PC-9 (cell line): ENCODE measurements at regions not wholly inside any gene's neighbourhood (a gene's known extent, or its start where the extent isn't known, plus 50 kb on each side); places are given as distances from the start of the nearest gene placed in this dataset.

Experiments used
- BruUV-seq: library from RNA; stranded (reverse); fragments of 400-500 nt; replicated peaks from 2 replicates; lab custom pipeline; 2021; lab: Mats Ljungman, UMichigan
- CTCF ChIA-PET: fragments of 300-600 bp; sonication (Branson Sonifier 250); formaldehyde crosslinking; loops from one replicate; lab custom pipeline; 2022; ENCODE audit warnings: antibody characterized with exemption; lab: Charles Lee
- POLR2A ChIA-PET: fragments of 300-600 bp; sonication (Branson Sonifier 250); formaldehyde crosslinking; loops from one replicate; lab custom pipeline; 2022; ENCODE audit warnings: antibody characterized with exemption; ENCODE audit not compliant: unreplicated experiment; lab: Charles Lee
- DNase-seq, 2 experiments: peaks; one replicate each; pipeline versions ENCODE4 v3.0.0 to v3.0.0-alpha.2; 2015 to 2022; ENCODE audit warnings: mixed read lengths in 1 of 2
- H2AFZ ChIP-seq: fragments of 200-600 bp; sonication (generic); 2 replicates; pipeline ENCODE4 v1.8.1; 2017; ENCODE audit warnings: antibody characterized with exemption
- H3F3A ChIP-seq: fragments of 200-600 bp; sonication (generic); 2 replicates; pipeline ENCODE4 v1.8.1; 2017; ENCODE audit warnings: antibody characterized with exemption, mild to moderate bottlenecking, low read depth; ENCODE audit not compliant: insufficient read depth
- H3K27ac ChIP-seq: fragments of 200-600 bp; sonication (generic); 2 replicates; pipeline ENCODE4 v1.6.1; 2016; ENCODE audit warnings: mixed run types
- H3K27me3 ChIP-seq: fragments of 200-600 bp; sonication (generic); 2 replicates; pipeline ENCODE4 v1.6.1; 2016; ENCODE audit warnings: low read depth, mixed run types; ENCODE audit not compliant: insufficient read depth
- H3K36me3 ChIP-seq: fragments of 200-600 bp; sonication (generic); 2 replicates; pipeline ENCODE4 v1.6.1; 2016; ENCODE audit warnings: low read depth, mixed run types
- H3K4me1 ChIP-seq: fragments of 200-600 bp; sonication (generic); replicated peaks from 2 replicates; pipeline ENCODE4 v1.6.1; 2016; ENCODE audit warnings: mixed run types; ENCODE audit not compliant: insufficient read depth
- H3K4me2 ChIP-seq: fragments of 200-600 bp; sonication (generic); 2 replicates; pipeline ENCODE4 v1.6.1; 2017; ENCODE audit warnings: mixed run types
- H3K4me3 ChIP-seq: fragments of 200-600 bp; sonication (generic); 2 replicates; pipeline ENCODE4 v1.6.1; 2016; ENCODE audit warnings: mixed run types
- H3K79me2 ChIP-seq: fragments of 200-600 bp; sonication (generic); 2 replicates; pipeline ENCODE4 v1.6.1; 2017; ENCODE audit warnings: low read depth, mixed run types
- H3K9me2 ChIP-seq: fragments of 200-600 bp; sonication (generic); 2 replicates; pipeline ENCODE4 v1.8.1; 2017; ENCODE audit warnings: mild to moderate bottlenecking; ENCODE audit not compliant: insufficient read depth
- H3K9me3 ChIP-seq: fragments of 200-600 bp; sonication (generic); 2 replicates; pipeline ENCODE4 v1.8.1; 2016; ENCODE audit warnings: low read depth; ENCODE audit not compliant: insufficient read depth
- H4K20me1 ChIP-seq: fragments of 200-600 bp; sonication (generic); 2 replicates; pipeline ENCODE4 v1.8.1; 2017; ENCODE audit not compliant: insufficient read depth
- CTCF ChIP-seq: fragments of 200-600 bp; sonication (generic); conservative IDR thresholded peaks from 2 replicates; pipeline ENCODE4 v1.6.1; 2017; ENCODE audit warnings: mixed run types, antibody characterized with exemption, mild to moderate bottlenecking, moderate library complexity
- EZH2 ChIP-seq: fragments of 200-600 bp; sonication (generic); IDR thresholded peaks from 2 replicates; pipeline ENCODE4 v1.8.0; 2017; ENCODE audit warnings: antibody characterized with exemption, low read depth
- intact Hi-C: fragments of 100-400 bp; cut with micrococcal nuclease; formaldehyde crosslinking; loops from one replicate; pipeline ENCODE4 v1.10.0; 2022; ENCODE audit not compliant: unreplicated experiment

- H3K27ac ChIP-seq, result no peak overlapping the region
- H3K36me3 ChIP-seq, result no peaks in the 10 kb centered on the region
- no peak overlapping the region for H3K4me2 ChIP-seq
- no peaks in the 10 kb centered on the region for H3K9me2 ChIP-seq
- H3K27me3 ChIP-seq, result no peaks in the 10 kb centered on the region
- H3F3A ChIP-seq, result no peaks in the 10 kb centered on the region
- H3K9me3 ChIP-seq, result no peaks in the 10 kb centered on the region
- BruUV-seq, result no TSS peak
- intact Hi-C loops, result no loop called here
- no peak overlapping the region for H3K4me3 ChIP-seq
- no peak for TF ChIP-seq CTCF
- TF ChIP-seq EZH2, result no peak
- H3K79me2 ChIP-seq, result no peaks in the 10 kb centered on the region
- no peak for DNase-seq
- POLR2A ChIA-PET, result no interaction called here
- CTCF ChIA-PET, result no interaction called here
- H2AFZ ChIP-seq, result no peak overlapping the region
- no peaks in the 10 kb centered on the region for H4K20me1 ChIP-seq
- H3K4me1 ChIP-seq, result no peaks in the 10 kb centered on the region
Measured at GRCh38 chr9:22650145-22650544, 203.5 kb downstream of the DMRTA1 start.

- POLR2A ChIA-PET, result no interaction called here
- H3K27ac ChIP-seq, result no peak overlapping the region
- no peaks in the 10 kb centered on the region for H3K27me3 ChIP-seq
- intact Hi-C loops, result no loop called here
- no peak for DNase-seq
- no peaks in the 10 kb centered on the region for H3K36me3 ChIP-seq
- H3K4me1 ChIP-seq, result no peaks in the 10 kb centered on the region
- no peak overlapping the region for H3K4me3 ChIP-seq
- no peaks in the 10 kb centered on the region for H3F3A ChIP-seq
- H3K9me3 ChIP-seq, result no peaks in the 10 kb centered on the region
- H2AFZ ChIP-seq, result no peak overlapping the region
- CTCF ChIA-PET, result no interaction called here
- no peaks in the 10 kb centered on the region for H4K20me1 ChIP-seq
- no peaks in the 10 kb centered on the region for H3K9me2 ChIP-seq
- no TSS peak for BruUV-seq
- TF ChIP-seq CTCF (no peak), EZH2 (no peak)
- no peaks in the 10 kb centered on the region for H3K79me2 ChIP-seq
- no peak overlapping the region for H3K4me2 ChIP-seq
Measured at GRCh38 chr9:22650946-22651345, 204.3 kb downstream of the DMRTA1 start.

GRCh38 chr9:22654833-22655232, 208.2 kb downstream of the DMRTA1 start:
- no peaks in the 10 kb centered on the region for H4K20me1 ChIP-seq
- ChIA-PET CTCF (no interaction called here), POLR2A (no interaction called here)
- TF ChIP-seq EZH2 (no peak), CTCF (no peak)
- no peaks in the 10 kb centered on the region for H3K9me2 ChIP-seq
- H3K36me3 ChIP-seq, result no peaks in the 10 kb centered on the region
- no peaks in the 10 kb centered on the region for H3K9me3 ChIP-seq
- DNase-seq, result no peak
- intact Hi-C loops, result no loop called here
- H2AFZ ChIP-seq, result no peak overlapping the region
- H3K79me2 ChIP-seq, result no peaks in the 10 kb centered on the region
- BruUV-seq, result no TSS peak
- no peaks in the 10 kb centered on the region for H3K27me3 ChIP-seq
- H3K4me2 ChIP-seq, result no peak overlapping the region
- H3K4me1 ChIP-seq, result no peaks in the 10 kb centered on the region
- H3F3A ChIP-seq, result no peaks in the 10 kb centered on the region
- H3K4me3 ChIP-seq, result no peak overlapping the region
- H3K27ac ChIP-seq, result no peak overlapping the region
